Loucy (cell line): ENCODE measurements at regions not wholly inside any gene's neighbourhood (a gene's known extent, or its start where the extent isn't known, plus 50 kb on each side); places are given as distances from the start of the nearest gene placed in this dataset.

Source experiments
- H2AFZ ChIP-seq: fragments of 200-600 bp; sonication (generic); 2 replicates; pipeline ENCODE4 v1.6.0; 2016; ENCODE audit warnings: antibody characterized with exemption, mild to moderate bottlenecking, low read length, moderate library complexity
- H3F3A ChIP-seq: fragments of 200-600 bp; 2 replicates; pipeline ENCODE4 v1.6.0; 2016; ENCODE audit warnings: antibody characterized with exemption, low read depth, mild to moderate bottlenecking
- H3K27me3 ChIP-seq: fragments of 200-600 bp; sonication (generic); 2 replicates; pipeline ENCODE4 v1.6.1; 2014; ENCODE audit warnings: low read length, mild to moderate bottlenecking; ENCODE audit not compliant: insufficient read depth, poor library complexity, severe bottlenecking
- H3K36me3 ChIP-seq: fragments of 200-600 bp; sonication (generic); 2 replicates; pipeline ENCODE4 v1.6.1; 2016; ENCODE audit warnings: low read length; ENCODE audit not compliant: insufficient read depth
- H3K4me1 ChIP-seq: fragments of 200-600 bp; sonication (generic); 2 replicates; pipeline ENCODE4 v1.5.1; 2014; ENCODE audit warnings: low read length, mild to moderate bottlenecking; ENCODE audit not compliant: insufficient read depth, poor library complexity, severe bottlenecking
- H3K4me2 ChIP-seq: fragments of 200-600 bp; sonication (generic); 2 replicates; pipeline ENCODE4 v1.6.0; 2014; ENCODE audit warnings: antibody characterized with exemption, low read length, low read depth, mild to moderate bottlenecking; ENCODE audit not compliant: poor library complexity, severe bottlenecking
- H3K4me3 ChIP-seq: fragments of 200-600 bp; sonication (generic); 2 replicates; pipeline ENCODE4 v1.5.1; 2014; ENCODE audit warnings: low read length, mild to moderate bottlenecking, mixed read lengths; ENCODE audit not compliant: poor library complexity, severe bottlenecking
- H3K79me2 ChIP-seq: fragments of 200-600 bp; sonication (generic); 2 replicates; pipeline ENCODE4 v1.6.1; 2014; ENCODE audit warnings: low read length; ENCODE audit not compliant: insufficient read depth
- H3K9ac ChIP-seq: fragments of 200-600 bp; sonication (generic); 2 replicates; pipeline ENCODE4 v1.6.0; 2014; ENCODE audit warnings: mild to moderate bottlenecking, low read depth, low read length, moderate library complexity; ENCODE audit not compliant: poor library complexity, severe bottlenecking
- H3K9me2 ChIP-seq: fragments of 200-600 bp; sonication (generic); replicated peaks from 2 replicates; pipeline ENCODE4 v1.6.1; 2016; ENCODE audit warnings: low read depth, low read length, mixed read lengths
- H3K9me3 ChIP-seq: fragments of 200-600 bp; sonication (generic); 2 replicates; pipeline ENCODE4 v1.6.1; 2014; ENCODE audit warnings: mild to moderate bottlenecking, antibody characterized with exemption, low read length, low read depth; ENCODE audit not compliant: insufficient read depth
- H4K20me1 ChIP-seq: fragments of 200-600 bp; sonication (generic); 2 replicates; pipeline ENCODE4 v1.6.0; 2014; ENCODE audit warnings: antibody characterized with exemption, low read length, mild to moderate bottlenecking; ENCODE audit not compliant: insufficient read depth, poor library complexity, severe bottlenecking
- CTCF ChIP-seq: fragments of 200-600 bp; sonication (generic); conservative IDR thresholded peaks from 2 replicates; pipeline ENCODE4 v1.5.1; 2014; ENCODE audit warnings: mild to moderate bottlenecking, antibody characterized with exemption, low read length
- EZH2phosphoT487 ChIP-seq: fragments of 200-600 bp; IDR thresholded peaks from 2 replicates; pipeline ENCODE4 v1.6.1; 2018; ENCODE audit warnings: antibody characterized with exemption, mild to moderate bottlenecking, moderate library complexity, borderline replicate concordance

- Histone ChIP-seq H3K27me3 (no peaks in the 10 kb centered on the region), H3K9me2 (no peaks in the 10 kb centered on the region), H3K9me3 (no peaks in the 10 kb centered on the region), H3F3A (no peaks in the 10 kb centered on the region), H4K20me1 (no peaks in the 10 kb centered on the region), H3K36me3 (no peaks in the 10 kb centered on the region), H3K4me2 (no peak overlapping the region), H2AFZ (no peak overlapping the region), H3K79me2 (no peaks in the 10 kb centered on the region), H3K4me3 (no peak overlapping the region), H3K4me1 (no peaks in the 10 kb centered on the region), H3K9ac (no peak overlapping the region)
- no peak for TF ChIP-seq CTCF
- no peak for TF ChIP-seq EZH2phosphoT487
Observed at GRCh38 chr14:53601409-53601808, 355.2 kb downstream of the BMP4 start.

DNA sequence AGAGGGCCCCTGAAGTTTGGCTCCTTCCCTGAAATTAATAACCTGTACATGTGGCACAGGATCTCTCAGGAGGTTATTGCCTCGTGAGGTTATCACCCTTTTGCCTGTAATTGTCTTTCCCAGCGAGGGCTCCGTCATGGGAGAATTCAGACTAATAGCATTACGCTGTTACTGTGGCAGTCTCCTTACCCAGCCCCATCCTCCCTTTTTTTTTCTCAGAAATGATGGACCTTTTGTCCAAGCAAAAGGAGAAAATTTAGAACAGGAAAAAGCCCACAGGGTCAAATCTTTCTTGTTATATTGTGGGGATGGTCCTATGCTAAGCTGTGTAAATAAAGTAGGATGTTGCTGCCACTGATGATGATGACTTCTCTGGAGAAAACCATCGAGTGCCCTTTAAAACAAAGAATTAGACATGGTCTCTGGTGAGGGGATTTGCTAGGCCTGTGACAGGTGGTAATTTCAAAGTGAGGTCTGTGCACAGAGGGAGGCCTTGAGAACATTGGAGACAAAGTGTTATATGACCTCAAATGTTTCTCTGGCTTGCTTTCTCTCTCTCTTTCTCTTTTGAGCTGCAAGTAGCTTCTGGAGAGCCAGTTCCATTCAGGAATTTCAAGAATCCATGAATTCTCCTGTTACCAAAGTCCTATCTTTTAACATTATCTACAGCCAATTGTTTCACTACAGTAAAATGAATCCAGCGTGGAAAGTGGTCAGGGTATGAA lies 357.2 kb downstream of the BMP4 start:
- H3K4me1 ChIP-seq, result no peaks in the 10 kb centered on the region
- no peaks in the 10 kb centered on the region for H3F3A ChIP-seq
- no peaks in the 10 kb centered on the region for H3K79me2 ChIP-seq
- no peak overlapping the region for H2AFZ ChIP-seq
- H3K9me2 ChIP-seq, result no peaks in the 10 kb centered on the region
- TF ChIP-seq CTCF (no peak), EZH2phosphoT487 (no peak)
- H3K4me3 ChIP-seq, result no peak overlapping the region
- H3K4me2 ChIP-seq, result no peak overlapping the region
- no peaks in the 10 kb centered on the region for H3K27me3 ChIP-seq
- H4K20me1 ChIP-seq, result no peaks in the 10 kb centered on the region
- no peaks in the 10 kb centered on the region for H3K36me3 ChIP-seq
- H3K9me3 ChIP-seq, result no peaks in the 10 kb centered on the region
- no peak overlapping the region for H3K9ac ChIP-seq

- no peaks in the 10 kb centered on the region for H3F3A ChIP-seq
- TF ChIP-seq EZH2phosphoT487, result no peak
- no peak for TF ChIP-seq CTCF
- no peaks in the 10 kb centered on the region for H3K36me3 ChIP-seq
- no peaks in the 10 kb centered on the region for H4K20me1 ChIP-seq
- H3K4me3 ChIP-seq, result no peak overlapping the region
- H3K4me1 ChIP-seq, result no peaks in the 10 kb centered on the region
- no peak overlapping the region for H2AFZ ChIP-seq
- H3K9me3 ChIP-seq, result no peaks in the 10 kb centered on the region
- no peak overlapping the region for H3K4me2 ChIP-seq
- H3K9me2 ChIP-seq, result no peaks in the 10 kb centered on the region
- no peak overlapping the region for H3K9ac ChIP-seq
- H3K27me3 ChIP-seq, result no peaks in the 10 kb centered on the region
- no peaks in the 10 kb centered on the region for H3K79me2 ChIP-seq
Observed at GRCh38 chr14:53596853-53597525, 359.6 kb downstream of the BMP4 start.
